NCI-H2107 treated with DMSO at 0.1 percent for 48 hours (cell line): ENCODE measurements at regions not wholly inside any gene's neighbourhood (a gene's known extent, or its start where the extent isn't known, plus 50 kb on each side); places are given as distances from the start of the nearest gene placed in this dataset.
A peak's percentile ranks its signal among the peaks of the same experiment; 100 is the strongest.

ENCODE experiments used
- DNase-seq: peaks from one replicate; lab custom pipeline; 2025; ENCODE audit not compliant: unreplicated experiment; lab: John Stamatoyannopoulos, UW

DNA sequence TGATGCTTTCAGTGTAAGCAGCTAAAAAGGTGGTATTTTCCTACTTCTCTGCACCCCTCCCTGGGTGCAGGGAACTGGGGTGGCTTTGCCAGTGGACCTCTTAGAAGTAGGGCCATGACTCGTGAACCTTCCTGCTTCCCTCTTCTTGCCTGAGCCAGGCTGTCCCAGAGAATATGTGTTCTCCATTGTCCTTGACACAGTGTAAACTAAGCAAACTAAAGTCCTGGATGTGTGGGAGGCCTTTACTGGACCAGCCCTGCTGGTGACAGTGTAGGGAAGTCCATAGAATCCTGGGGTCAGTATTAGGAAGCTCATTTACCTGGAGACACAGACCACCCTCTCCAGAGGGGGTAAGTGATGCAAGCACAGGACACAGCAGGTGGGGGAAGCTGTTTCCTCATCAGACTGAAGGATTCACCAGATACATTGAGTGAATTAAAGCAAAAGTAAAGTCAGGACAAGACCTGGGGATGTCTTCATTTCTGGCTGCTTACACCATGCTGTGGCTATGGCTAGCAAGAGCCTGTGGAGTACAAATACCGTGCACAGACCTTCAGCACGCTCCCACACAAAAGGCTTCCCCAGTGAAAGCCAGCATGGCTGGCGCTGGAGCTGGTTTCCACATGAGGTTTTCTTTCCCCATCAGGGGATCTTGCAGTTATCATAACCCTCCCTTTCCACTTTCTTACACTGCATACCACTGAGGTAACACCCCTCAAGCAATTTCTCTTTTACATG lies 64.8 kb upstream of the LPP start:
- DNase-seq, result no peak

DNA sequence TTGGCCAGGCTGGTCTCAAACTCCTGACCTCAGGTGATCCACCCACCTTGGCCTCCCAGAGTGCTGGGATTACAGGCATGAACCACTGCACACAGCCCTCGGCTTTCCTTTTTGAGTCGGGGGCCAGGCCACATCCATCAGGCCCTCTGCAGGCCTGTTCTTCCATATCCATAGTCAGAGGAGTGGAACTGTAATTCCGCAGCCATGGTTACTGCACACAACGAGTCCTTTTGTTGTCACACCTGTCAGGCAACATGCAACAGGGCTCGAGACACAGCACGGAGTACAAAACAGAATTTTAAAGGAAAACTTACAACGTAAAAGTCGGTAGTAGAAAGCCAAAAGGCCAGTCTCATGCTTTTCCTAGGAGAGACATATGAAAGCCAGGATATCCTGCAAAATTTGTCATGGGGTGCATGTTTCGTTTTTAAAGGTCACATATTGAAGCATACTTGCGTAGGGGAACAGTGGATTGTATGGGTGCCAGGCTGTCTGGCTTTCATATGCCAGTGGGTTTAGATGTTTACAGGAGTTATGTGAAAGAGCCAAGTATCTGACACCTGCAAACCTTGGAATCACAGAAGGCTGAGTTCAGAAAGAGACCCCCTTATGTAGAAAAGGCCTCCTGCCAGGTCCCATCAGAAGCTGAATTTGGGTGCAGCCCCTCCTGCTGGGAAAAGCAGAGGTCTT lies 63.2 kb upstream of the LPP start:
- peak; percentile 90 for DNase-seq

DNA sequence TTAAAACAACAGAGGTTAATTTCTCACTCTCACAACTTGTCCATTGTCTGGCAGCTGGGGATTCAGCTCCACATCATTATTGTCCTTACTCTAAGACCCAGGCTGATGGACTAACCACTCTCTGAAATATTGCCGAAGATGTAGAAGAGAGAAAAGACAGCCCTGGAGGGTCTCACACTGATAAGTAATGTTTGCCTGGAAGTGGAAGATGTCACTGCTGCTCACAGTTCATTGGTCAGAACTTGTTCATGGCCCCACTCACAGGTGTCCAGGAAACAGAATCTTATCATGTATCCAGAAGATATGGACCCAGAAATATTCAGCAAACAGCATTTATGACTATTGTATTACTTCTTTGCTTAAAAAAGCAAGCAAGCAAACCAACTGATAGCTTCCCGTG lies 62.2 kb upstream of the LPP start:
- DNase-seq, result no peak

DNA sequence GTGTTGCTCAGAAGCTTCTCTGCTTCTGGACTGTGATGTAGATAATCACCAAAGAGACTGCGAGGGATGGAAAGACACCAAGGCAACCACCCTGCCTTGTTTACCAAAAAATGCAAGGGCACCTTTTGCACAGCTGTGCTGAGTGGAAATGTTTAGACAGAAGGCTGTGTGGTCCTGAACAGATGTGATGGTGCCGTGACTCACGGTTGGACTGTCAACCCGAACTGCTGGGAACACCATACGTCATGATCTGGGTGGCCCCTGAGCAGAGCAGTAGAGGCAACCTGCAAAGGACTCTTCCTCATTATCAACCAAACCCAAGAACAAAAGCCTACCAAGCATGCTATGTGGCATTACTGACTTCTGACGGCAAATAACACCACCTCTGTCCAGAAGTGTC lies 61.3 kb upstream of the LPP start:
- no peak for DNase-seq

DNA sequence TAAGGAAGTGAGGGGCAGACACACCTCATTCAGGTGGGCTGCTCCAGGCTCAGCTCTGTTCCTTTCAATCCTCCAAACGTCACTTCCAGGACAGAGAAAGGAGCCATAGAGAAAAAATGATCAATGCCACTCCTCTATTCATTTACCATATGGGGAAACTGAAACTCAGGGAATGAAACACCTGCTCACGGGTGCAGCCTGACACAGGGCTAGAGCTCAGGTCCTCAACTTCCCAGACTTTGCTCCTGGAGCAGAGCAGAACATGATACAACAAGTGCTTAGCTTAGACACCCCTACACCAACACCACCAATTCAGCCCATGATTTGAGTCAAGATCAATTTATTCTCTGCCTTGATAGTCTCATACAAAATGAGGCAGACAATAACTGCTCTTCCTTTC lies 58.5 kb upstream of the LPP start:
- peak; percentile 22 for DNase-seq

DNA sequence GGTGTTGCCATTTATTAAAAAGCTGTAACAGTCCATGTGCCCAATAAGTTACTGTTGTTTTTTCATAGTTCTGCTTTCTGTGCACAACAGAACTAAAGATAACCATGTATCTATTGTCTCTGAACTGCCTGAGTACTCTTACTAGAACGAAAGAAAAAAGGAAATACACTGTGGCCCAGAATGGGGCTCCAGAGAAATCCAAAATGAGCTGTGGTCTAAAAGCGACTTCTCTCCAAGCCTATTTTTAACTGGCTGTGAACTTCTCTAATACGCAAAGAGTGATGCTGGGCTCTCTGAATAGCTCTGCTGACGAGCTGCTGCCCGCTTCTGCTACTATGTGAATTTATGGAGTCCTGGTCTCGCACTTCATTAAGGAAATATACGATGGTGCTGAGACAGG lies 56.2 kb upstream of the LPP start:
- no peak for DNase-seq

DNA sequence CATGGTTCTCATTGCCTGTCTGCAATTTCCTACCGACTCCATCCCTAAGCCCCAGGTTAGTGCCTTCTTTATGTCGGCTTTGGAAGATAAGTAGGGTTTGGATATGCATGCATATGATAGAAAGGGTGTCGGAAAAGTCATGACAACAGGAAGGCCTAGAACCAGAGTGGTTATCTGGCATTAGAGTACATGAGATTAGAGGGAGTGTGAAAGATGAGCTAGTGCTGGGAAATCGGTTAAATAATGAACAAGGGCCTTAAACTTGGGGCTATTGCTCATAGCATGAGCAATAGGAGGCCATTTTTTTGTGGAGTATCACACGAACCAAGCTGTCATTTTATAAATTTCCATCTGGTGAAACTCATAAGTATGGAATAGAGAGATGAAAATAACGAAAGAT lies 54.0 kb upstream of the LPP start:
- no peak for DNase-seq

DNA sequence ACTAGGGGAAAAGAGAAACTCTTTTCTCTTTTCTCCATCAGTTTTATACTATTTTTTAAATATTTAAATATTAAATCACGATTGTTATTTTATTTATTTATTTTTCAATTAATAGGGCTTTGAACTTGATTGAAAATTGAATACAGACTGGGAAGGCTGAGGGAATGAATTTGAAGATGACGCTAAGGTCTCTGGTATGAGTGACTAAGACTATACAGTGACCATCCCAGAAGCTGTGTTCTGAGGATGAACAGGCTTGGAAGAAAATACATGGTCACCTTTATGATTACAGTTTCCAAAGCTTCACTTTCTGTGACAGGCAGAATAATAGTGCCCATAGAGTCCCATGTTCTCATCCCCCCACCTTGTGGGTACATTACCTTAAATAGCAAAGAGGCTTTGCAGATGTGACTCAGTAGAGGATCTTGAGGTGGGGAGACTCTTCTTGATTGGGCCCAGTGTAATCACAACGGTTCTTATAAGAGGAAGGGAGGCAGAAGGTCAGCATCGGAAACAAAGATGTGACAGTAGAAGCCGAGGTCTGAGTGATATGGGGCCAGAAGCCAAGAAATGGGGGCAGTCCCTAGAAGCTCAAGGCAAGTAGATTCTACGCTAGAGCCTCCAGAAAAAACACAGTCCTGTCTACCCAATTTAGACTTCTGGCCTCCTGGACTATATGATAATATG lies 51.0 kb upstream of the LPP start:
- DNase-seq, result no peak

DNA sequence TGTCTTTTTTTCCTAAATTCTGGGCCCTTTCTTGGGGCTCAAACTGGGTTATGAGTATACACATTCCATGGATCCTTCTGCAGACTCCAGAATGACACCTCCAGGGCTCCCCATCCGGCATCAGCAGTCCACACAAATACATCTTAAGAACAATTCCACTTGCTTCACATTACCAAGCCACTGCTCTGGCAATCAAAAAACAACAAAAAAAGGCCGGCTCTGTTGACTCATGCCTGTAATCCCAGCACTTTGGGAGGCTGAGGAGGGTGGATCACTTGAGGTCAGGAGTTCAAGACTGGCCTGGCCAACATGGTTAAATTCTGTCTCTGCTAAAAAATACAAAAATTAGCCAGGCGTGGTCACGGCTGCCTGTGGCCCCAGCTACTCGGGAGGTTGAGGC lies 49.9 kb upstream of the LPP start:
- DNase-seq, result no peak
